H1 (cell line): ENCODE measurements at regions not wholly inside any gene's neighbourhood (a gene's known extent, or its start where the extent isn't known, plus 50 kb on each side); places are given as distances from the start of the nearest gene placed in this dataset.

Experiments used
- CHD7 ChIP-seq: fragments of 300-600 bp; sonication (generic); IDR thresholded peaks from 2 replicates; pipeline ENCODE4 v1.7.1; 2012; ENCODE audit warnings: low read length, moderate library complexity, mild to moderate bottlenecking, inconsistent platforms; ENCODE audit not compliant: insufficient replicate concordance
- GABPA ChIP-seq: IDR thresholded peaks from 2 replicates; pipeline ENCODE4 v1.6.1; 2011; ENCODE audit warnings: mild to moderate bottlenecking, low read length, moderate library complexity, borderline replicate concordance; ENCODE audit not compliant: insufficient read depth
- KDM5A ChIP-seq: fragments of 200-600 bp; IDR thresholded peaks from 2 replicates; pipeline ENCODE4 v1.7.1; 2012; ENCODE audit warnings: mild to moderate bottlenecking, low read length, inconsistent platforms, mixed read lengths

GRCh38 chr9:32881948-32882347, 98.6 kb downstream of the TMEM215 start (continued):
- TF ChIP-seq CHD7, result no peak
- no peak for TF ChIP-seq KDM5A
- no peak for TF ChIP-seq GABPA
- TF ChIP-seq, all 59 proteins: peak for 0
